ENCODE measurements at regions not wholly inside any gene's neighbourhood (a gene's known extent, or its start where the extent isn't known, plus 50 kb on each side); places are given as distances from the start of the nearest gene placed in this dataset.

DNA sequence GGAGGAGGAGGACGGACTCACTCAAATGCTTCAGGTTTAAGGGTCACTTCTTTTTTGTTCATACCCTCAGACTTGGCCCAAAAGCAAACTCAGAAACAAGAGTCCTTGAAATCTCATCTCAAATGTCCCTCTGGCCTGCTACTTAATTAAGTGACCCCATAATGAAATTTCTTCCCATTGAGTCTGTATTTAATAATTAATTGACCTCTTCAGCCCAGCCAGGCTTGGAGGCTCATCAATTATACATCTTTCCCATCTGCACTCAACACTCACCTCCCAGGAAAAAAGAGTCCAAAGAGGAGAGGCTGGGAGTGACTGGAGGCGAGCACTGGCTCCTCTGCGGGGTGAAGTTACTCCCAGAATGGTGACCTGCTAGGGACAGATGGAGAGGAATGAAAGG is 90.5 kb upstream of the EYA2 start:
- peaks cover 0 to 7% (median 0%) of the 10 kb centered on the region in 3 donors for H3K27me3 ChIP-seq
- H3K9me3 ChIP-seq, result no peaks in the 10 kb centered on the region
- no peak for DNase-seq
- H3K4me1 ChIP-seq, result no peaks in the 10 kb centered on the region
- H3K27ac ChIP-seq, result no peak overlapping the region
- no peak overlapping the region for H3K4me3 ChIP-seq
- H3K36me3 ChIP-seq, result no peaks in the 10 kb centered on the region
- WGBS, 2 donors, result 88 to 92% methylated on average over 3 of the region's 3 CpGs
- no peak for TF ChIP-seq POLR2A (IDR thresholded peaks at IDR 0.05)
- TF ChIP-seq POLR2AphosphoS5 (IDR thresholded peaks at IDR 0.05), result no peak
- TF ChIP-seq, protein P1, sequence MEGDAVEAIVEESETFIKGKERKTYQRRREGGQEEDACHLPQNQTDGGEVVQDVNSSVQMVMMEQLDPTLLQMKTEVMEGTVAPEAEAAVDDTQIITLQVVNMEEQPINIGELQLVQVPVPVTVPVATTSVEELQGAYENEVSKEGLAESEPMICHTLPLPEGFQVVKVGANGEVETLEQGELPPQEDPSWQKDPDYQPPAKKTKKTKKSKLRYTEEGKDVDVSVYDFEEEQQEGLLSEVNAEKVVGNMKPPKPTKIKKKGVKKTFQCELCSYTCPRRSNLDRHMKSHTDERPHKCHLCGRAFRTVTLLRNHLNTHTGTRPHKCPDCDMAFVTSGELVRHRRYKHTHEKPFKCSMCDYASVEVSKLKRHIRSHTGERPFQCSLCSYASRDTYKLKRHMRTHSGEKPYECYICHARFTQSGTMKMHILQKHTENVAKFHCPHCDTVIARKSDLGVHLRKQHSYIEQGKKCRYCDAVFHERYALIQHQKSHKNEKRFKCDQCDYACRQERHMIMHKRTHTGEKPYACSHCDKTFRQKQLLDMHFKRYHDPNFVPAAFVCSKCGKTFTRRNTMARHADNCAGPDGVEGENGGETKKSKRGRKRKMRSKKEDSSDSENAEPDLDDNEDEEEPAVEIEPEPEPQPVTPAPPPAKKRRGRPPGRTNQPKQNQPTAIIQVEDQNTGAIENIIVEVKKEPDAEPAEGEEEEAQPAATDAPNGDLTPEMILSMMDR (IDR thresholded peaks at IDR 0.05), result no peak
- no peak for TF ChIP-seq EP300 (IDR thresholded peaks at IDR 0.05)
- intact Hi-C loops (cut with DNase I), result no loop called here

DNA sequence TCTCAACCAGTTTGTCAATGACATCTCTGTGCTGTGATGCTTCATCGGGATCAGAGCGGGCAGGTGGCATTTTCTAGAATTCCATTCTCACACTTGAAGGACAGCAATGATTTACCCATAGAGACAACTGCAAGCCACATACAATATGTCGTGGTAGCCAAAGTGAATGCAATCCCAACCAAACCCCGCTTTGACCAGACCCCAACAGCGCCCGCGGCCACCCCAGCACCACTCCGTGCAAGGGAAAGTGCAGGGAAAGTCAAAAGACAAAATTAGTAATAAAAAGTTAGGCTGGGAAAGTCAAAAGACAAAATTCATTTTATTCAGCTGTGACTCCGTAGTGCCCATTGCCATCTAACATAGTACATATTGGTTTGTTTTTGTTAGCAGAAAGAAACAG is 88.8 kb upstream of the EYA2 start:
- H3K27ac ChIP-seq, result no peak overlapping the region
- H3K9me3 ChIP-seq, result no peaks in the 10 kb centered on the region
- no peak for DNase-seq
- TF ChIP-seq POLR2A (IDR thresholded peaks at IDR 0.05) (no peak), EP300 (IDR thresholded peaks at IDR 0.05) (no peak), POLR2AphosphoS5 (IDR thresholded peaks at IDR 0.05) (no peak)
- TF ChIP-seq, protein P1 (IDR thresholded peaks at IDR 0.05), result no peak
- H3K4me3 ChIP-seq, result no peak overlapping the region
- H3K27me3 ChIP-seq, result peaks cover under 1 to 6% (median 3%) of the 10 kb centered on the region in 3 donors
- no peaks in the 10 kb centered on the region for H3K4me1 ChIP-seq
- intact Hi-C loops (cut with DNase I), result no loop called here
- 96 to 97% methylated on average over 9 of the region's 9 CpGs for WGBS, 2 donors
- H3K36me3 ChIP-seq, result no peaks in the 10 kb centered on the region

DNA sequence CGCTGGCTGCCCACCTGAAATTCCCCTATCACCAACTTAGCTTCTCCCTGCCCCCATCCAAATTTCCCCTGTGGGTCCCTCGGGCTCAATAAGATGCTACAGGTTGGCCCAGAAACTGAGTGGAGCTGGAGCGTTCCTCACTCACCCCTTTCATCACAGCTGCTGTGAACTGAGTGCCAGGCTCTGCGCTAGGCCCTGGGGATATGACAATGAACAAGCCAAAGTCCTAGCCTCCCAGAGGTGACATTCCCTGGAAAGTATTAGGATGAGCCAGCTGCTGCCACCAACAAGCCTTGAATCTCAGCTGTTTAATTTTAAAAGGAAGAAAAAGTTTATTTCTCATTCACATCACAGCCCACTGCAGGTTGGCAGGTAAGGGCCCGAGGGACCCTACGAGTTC is 86.6 kb upstream of the EYA2 start:
- Histone ChIP-seq H3K4me1 (peaks cover 0 to 8% (median 6%) of the 10 kb centered on the region in 4 donors), H3K36me3 (no peaks in the 10 kb centered on the region), H3K9me3 (no peaks in the 10 kb centered on the region), H3K27me3 (peaks cover 16 to 26% (median 23%) of the 10 kb centered on the region in 3 donors), H3K27ac (no peak overlapping the region), H3K4me3 (no peak overlapping the region)
- intact Hi-C loops (cut with DNase I), result no loop called here
- WGBS, 2 donors, result 82 to 88% methylated on average over 6 of the region's 6 CpGs
- TF ChIP-seq POLR2A (IDR thresholded peaks at IDR 0.05) (no peak), EP300 (IDR thresholded peaks at IDR 0.05) (no peak), POLR2AphosphoS5 (IDR thresholded peaks at IDR 0.05) (no peak)
- TF ChIP-seq, protein P1 (IDR thresholded peaks at IDR 0.05), result no peak
- no peak for DNase-seq

DNA sequence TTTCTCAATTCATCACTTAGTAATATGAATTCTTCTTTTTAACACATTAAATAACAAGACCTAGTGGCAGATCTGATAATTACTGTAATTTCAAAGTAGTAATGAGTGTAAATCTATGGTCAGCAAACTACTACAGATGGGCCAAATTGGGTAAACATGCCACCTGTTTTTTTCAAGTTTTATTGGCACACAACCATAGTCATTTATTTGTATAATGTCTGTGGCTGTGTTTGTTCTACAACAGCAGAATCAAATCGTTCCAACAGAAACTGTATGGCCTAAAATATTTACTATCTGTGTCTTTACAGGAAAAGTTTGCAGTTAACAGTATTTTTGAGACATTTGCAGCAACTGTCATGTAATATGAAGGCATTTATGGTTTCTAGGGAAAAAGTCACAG is 86.1 kb upstream of the EYA2 start:
- peaks cover 0 to 8% (median 6%) of the 10 kb centered on the region in 4 donors for H3K4me1 ChIP-seq
- intact Hi-C loops (cut with DNase I), result no loop called here
- no peak overlapping the region for H3K4me3 ChIP-seq
- 11 to 41% methylated on average over 1 of the region's 1 CpG for WGBS, 2 donors
- no peak overlapping the region for H3K27ac ChIP-seq
- no peak for DNase-seq
- no peak for TF ChIP-seq EP300 (IDR thresholded peaks at IDR 0.05)
- TF ChIP-seq, protein P1 (IDR thresholded peaks at IDR 0.05), result no peak
- TF ChIP-seq POLR2AphosphoS5 (IDR thresholded peaks at IDR 0.05), result no peak
- TF ChIP-seq POLR2A (IDR thresholded peaks at IDR 0.05), result no peak
- no peaks in the 10 kb centered on the region for H3K9me3 ChIP-seq
- peaks cover 17 to 29% (median 23%) of the 10 kb centered on the region in 3 donors for H3K27me3 ChIP-seq
- H3K36me3 ChIP-seq, result no peaks in the 10 kb centered on the region

DNA sequence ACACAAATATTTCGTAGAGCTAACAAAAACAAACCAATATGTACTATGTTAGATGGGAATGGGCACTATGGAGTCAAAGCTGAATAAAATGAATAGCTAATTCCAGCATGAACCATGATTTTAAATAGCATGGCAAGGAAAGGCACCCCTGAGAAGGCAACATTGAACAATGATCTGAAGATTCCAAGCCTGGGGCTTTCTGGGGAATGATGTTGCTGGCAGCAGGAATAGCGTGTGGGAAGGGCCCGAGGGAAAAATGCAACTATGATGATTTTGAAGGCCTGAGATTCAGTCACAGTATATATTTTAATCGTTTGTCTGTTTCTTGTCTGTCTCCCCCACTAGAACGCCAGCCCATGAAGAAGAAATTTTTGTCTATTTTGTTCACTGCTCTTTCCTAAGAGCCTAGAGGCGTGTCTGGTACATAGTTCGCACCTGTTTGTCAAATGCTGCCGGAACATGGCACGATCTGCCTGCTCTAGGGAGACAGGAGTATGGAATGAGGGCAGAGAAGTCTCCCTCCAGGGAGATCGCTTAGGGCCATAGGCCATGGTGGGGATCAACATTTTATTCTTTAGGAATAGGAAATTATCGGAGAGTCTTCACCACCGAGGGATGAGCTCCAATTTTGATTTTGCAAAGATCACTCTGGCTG is 84.8 kb upstream of the EYA2 start:
- WGBS, 2 donors, result 41 to 78% methylated on average over 12 of the region's 12 CpGs
- intact Hi-C loops (cut with DNase I), result no loop called here
- no peak overlapping the region for H3K4me3 ChIP-seq

More for the DNA sequence above, 84.8 kb upstream of the EYA2 start:
- Histone ChIP-seq H3K27me3 (peaks cover 17 to 35% (median 23%) of the 10 kb centered on the region in 3 donors), H3K9me3 (no peaks in the 10 kb centered on the region), H3K36me3 (no peaks in the 10 kb centered on the region), H3K4me1 (peaks cover 0 to 8% (median 6%) of the 10 kb centered on the region in 4 donors), H3K27ac (no peak overlapping the region)
- no peak for DNase-seq
- TF ChIP-seq, protein P1 (IDR thresholded peaks at IDR 0.05), result no peak
- TF ChIP-seq EP300 (IDR thresholded peaks at IDR 0.05) (no peak), POLR2A (IDR thresholded peaks at IDR 0.05) (no peak), POLR2AphosphoS5 (IDR thresholded peaks at IDR 0.05) (no peak)
